ENCODE measurements at regions not wholly inside any gene's neighbourhood (a gene's known extent, or its start where the extent isn't known, plus 50 kb on each side); places are given as distances from the start of the nearest gene placed in this dataset.

DNA sequence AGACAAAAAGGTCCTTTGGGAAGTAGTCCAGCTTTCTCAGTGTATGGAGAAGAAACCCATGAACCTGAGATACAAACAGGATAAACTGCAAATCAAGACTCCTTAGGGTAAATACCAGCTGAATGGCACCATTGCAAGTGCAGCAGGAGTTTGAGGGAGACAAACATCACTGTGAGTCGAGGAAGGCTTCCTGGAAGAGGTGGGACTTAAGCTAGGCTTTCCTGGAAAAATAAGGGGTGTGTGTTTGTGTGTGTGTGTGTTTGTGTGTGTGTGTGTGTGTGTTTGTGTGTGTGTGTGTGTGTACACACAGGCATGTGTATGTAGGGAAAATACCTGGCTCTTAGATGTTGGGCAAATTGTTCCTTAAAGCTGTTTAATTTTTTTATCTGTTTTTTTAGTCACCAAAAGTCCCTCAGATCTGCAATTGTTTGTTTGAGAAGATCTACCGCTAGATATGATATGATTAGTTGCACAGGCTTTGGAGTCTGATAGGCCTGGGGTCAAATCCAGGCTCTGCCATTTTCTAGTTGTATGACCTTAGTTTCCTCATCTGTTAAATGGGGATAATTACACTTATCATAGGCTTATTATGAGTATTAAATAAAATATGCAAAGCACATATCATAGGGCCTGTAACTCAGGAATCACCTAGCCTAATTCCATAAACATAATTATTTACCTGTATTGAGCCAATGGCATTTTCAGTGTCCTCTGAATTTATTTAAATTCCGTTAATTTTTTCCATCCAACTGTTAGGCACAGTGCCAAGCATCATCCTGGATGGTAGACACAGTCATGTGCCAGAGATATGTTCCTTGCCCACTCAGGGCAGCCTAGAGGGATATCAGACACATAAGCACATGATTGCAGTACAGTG lies 85.6 kb upstream of the EED start:
- TF ChIP-seq, protein P1, sequence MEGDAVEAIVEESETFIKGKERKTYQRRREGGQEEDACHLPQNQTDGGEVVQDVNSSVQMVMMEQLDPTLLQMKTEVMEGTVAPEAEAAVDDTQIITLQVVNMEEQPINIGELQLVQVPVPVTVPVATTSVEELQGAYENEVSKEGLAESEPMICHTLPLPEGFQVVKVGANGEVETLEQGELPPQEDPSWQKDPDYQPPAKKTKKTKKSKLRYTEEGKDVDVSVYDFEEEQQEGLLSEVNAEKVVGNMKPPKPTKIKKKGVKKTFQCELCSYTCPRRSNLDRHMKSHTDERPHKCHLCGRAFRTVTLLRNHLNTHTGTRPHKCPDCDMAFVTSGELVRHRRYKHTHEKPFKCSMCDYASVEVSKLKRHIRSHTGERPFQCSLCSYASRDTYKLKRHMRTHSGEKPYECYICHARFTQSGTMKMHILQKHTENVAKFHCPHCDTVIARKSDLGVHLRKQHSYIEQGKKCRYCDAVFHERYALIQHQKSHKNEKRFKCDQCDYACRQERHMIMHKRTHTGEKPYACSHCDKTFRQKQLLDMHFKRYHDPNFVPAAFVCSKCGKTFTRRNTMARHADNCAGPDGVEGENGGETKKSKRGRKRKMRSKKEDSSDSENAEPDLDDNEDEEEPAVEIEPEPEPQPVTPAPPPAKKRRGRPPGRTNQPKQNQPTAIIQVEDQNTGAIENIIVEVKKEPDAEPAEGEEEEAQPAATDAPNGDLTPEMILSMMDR (IDR thresholded peaks at IDR 0.05): no peak
- TF ChIP-seq POLR2A (IDR thresholded peaks at IDR 0.05): no peak

Data from lower leg skin (tissue), 3 donors.